HCT116 (cell line): ENCODE measurements at regions not wholly inside any gene's neighbourhood (a gene's known extent, or its start where the extent isn't known, plus 50 kb on each side); places are given as distances from the start of the nearest gene placed in this dataset.

Experiments
- ATAC-seq: fragments of 200-7000 bp; cut with Tn5 transposase; 2 replicates; pipeline ENCODE4 v1.9.1; 2020; ENCODE audit warnings: mild to moderate bottlenecking, moderate library complexity
- BruUV-seq: library from RNA; stranded (reverse); fragments of 400-500 nt; replicated peaks from 2 replicates; lab custom pipeline; 2021; lab: Mats Ljungman, UMichigan
- CTCF ChIA-PET: fragments of 300-600 bp; sonication (Branson Sonifier 250); formaldehyde crosslinking; loops from one replicate; lab custom pipeline; 2021; ENCODE audit warnings: antibody characterized with exemption; lab: Charles Lee
- POLR2A ChIA-PET: fragments of 300-600, 350-600 bp; sonication (Branson Sonifier 250); formaldehyde crosslinking; loops from one replicate; lab custom pipeline; 2021; ENCODE audit warnings: antibody characterized with exemption; lab: Charles Lee
- RAD21 ChIA-PET, 2 experiments: fragments of 300-600 bp; sonication (Branson Sonifier 250); formaldehyde crosslinking; loops; one replicate each; lab custom pipeline; 2023; ENCODE audit warnings: low total read pairs in 2 of 2; ENCODE audit not compliant: uncharacterized antibody in 2 of 2, unreplicated experiment in 2 of 2, low non-redundant PET in 1 of 2; lab: Charles Lee
- DNase-seq: peaks from one replicate; pipeline ENCODE4 v3.0.0-alpha.2; 2010; ENCODE audit warnings: low read depth, low spot score
- H2AFZ ChIP-seq: fragments of 200-600 bp; shearing (Covaris generic), sonication (generic); 2 replicates; pipeline ENCODE4 v1.6.1; 2017; ENCODE audit warnings: low read depth, mixed run types, mixed read lengths, antibody characterized with exemption, low read length; ENCODE audit not compliant: poor library complexity, severe bottlenecking
- H3K27ac ChIP-seq: 2 replicates; pipeline ENCODE4 v1.5.1; 2012; ENCODE audit warnings: low read depth, low read length
- H3K27me3 ChIP-seq: fragments of 200-600 bp; sonication (generic); 2 replicates; pipeline ENCODE4 v1.6.1; 2016; ENCODE audit warnings: mixed run types, low read length, mixed read lengths; ENCODE audit not compliant: insufficient read depth
- H3K36me3 ChIP-seq, 2 experiments: fragments of 200-500 bp in 1 of 2; fragments of 200-600 bp in 1 of 2; sonication (Bioruptor generic) in 1 of 2; sonication (generic) in 1 of 2; 2 replicates each; pipeline versions ENCODE4 v1.5.1 to v1.6.1; 2014 to 2016; ENCODE audit warnings: low read length in 2 of 2, inconsistent platforms in 1 of 2, mixed read lengths in 1 of 2, mixed run types in 1 of 2; ENCODE audit not compliant: insufficient read depth in 2 of 2, control insufficient read depth in 1 of 2
- H3K4me1 ChIP-seq, 2 experiments: fragments of 200-600 bp in 1 of 2; sonication (generic) in 1 of 2; 2 replicates each; pipeline versions ENCODE4 v1.5.1 to v1.6.1; 2012 to 2017; ENCODE audit warnings: low read length in 2 of 2, inconsistent platforms in 1 of 2, mild to moderate bottlenecking in 1 of 2, mixed read lengths in 1 of 2, mixed run types in 1 of 2, moderate library complexity in 1 of 2; ENCODE audit not compliant: insufficient read depth in 2 of 2, control insufficient read depth in 1 of 2
- H3K4me2 ChIP-seq: fragments of 200-600 bp; sonication (generic); 2 replicates; pipeline ENCODE4 v1.6.1; 2017; ENCODE audit warnings: mixed run types, low read length, mixed read lengths
- H3K4me3 ChIP-seq, 2 experiments: fragments of 200-600 bp in 1 of 2; sonication (generic) in 1 of 2; replicated peaks in 1 of 2; 2 replicates each; pipeline ENCODE4 v1.5.1; 2011 to 2016; ENCODE audit warnings: low read length in 2 of 2, control low read depth in 1 of 2, low read depth in 1 of 2, mild to moderate bottlenecking in 1 of 2, mixed read lengths in 1 of 2, mixed run types in 1 of 2
- H3K79me2 ChIP-seq: fragments of 200-600 bp; sonication (generic); 2 replicates; pipeline ENCODE4 v1.6.1; 2017; ENCODE audit warnings: mild to moderate bottlenecking, mixed run types, low read length, moderate library complexity, mixed read lengths; ENCODE audit not compliant: insufficient read depth
- H3K9ac ChIP-seq: fragments of 200-600 bp; sonication (generic); 2 replicates; pipeline ENCODE4 v1.6.1; 2016; ENCODE audit warnings: low read length, mixed read lengths
- H3K9me2 ChIP-seq: fragments of 200-600 bp; sonication (generic), shearing (Covaris generic); 2 replicates; pipeline ENCODE4 v1.6.1; 2017; ENCODE audit warnings: mixed run types, mild to moderate bottlenecking, moderate library complexity; ENCODE audit not compliant: insufficient read depth
- H3K9me3 ChIP-seq, 2 experiments: fragments of 200-500 bp in 1 of 2; fragments of 200-600 bp in 1 of 2; sonication (Bioruptor generic) in 1 of 2; sonication (generic) in 1 of 2; 2 replicates each; pipeline ENCODE4 v1.6.1; 2014 to 2017; ENCODE audit warnings: low read length in 2 of 2, mixed read lengths in 2 of 2, inconsistent platforms in 1 of 2, low read depth in 1 of 2, mild to moderate bottlenecking in 1 of 2, mixed run types in 1 of 2, moderate library complexity in 1 of 2; ENCODE audit not compliant: control insufficient read depth in 1 of 2, insufficient read depth in 1 of 2
- H4K20me1 ChIP-seq: fragments of 200-600 bp; sonication (generic), shearing (Covaris generic); 2 replicates; pipeline ENCODE4 v1.6.1; 2017; ENCODE audit warnings: mixed run types, mild to moderate bottlenecking, moderate library complexity; ENCODE audit not compliant: insufficient read depth
- ATF3 ChIP-seq: IDR thresholded peaks from 2 replicates; pipeline ENCODE4 v1.6.1; 2012
- CEBPB ChIP-seq: IDR thresholded peaks from 2 replicates; pipeline ENCODE4 v1.6.1; 2012; ENCODE audit warnings: low read depth
- CTCF ChIP-seq, 3 experiments: fragments of 200-600 bp in 1 of 3; sonication (generic) in 1 of 3; IDR thresholded peaks in 2 of 3; conservative IDR thresholded peaks in 1 of 3; 2 replicates each; pipeline ENCODE4 v1.5.1; 2012 to 2017; ENCODE audit warnings: low read depth in 2 of 3, low read length in 2 of 3, antibody characterized with exemption in 1 of 3, borderline replicate concordance in 1 of 3, control low read depth in 1 of 3, mild to moderate bottlenecking in 1 of 3, mixed read lengths in 1 of 3, mixed run types in 1 of 3, moderate library complexity in 1 of 3; ENCODE audit not compliant: insufficient read depth in 1 of 3
- ELF1 ChIP-seq: IDR thresholded peaks from 2 replicates; pipeline ENCODE4 v1.6.1; 2012; ENCODE audit warnings: low read depth, borderline replicate concordance
- EZH2phosphoT487 ChIP-seq: fragments of 200-600 bp; IDR thresholded peaks from 2 replicates; pipeline ENCODE4 v1.6.1; 2018; ENCODE audit warnings: antibody characterized with exemption, borderline replicate concordance
- FOSL1 ChIP-seq: IDR thresholded peaks from 2 replicates; pipeline ENCODE4 v1.6.1; 2012; ENCODE audit warnings: low read depth
- JUND ChIP-seq: IDR thresholded peaks from 2 replicates; pipeline ENCODE4 v1.6.1; 2012
- MAX ChIP-seq: IDR thresholded peaks from 2 replicates; pipeline ENCODE4 v1.6.1; 2012
- POLR2AphosphoS5 ChIP-seq: IDR thresholded peaks from 2 replicates; pipeline ENCODE4 v1.6.1; 2011; ENCODE audit warnings: mild to moderate bottlenecking, low read depth, low read length, moderate library complexity
- REST ChIP-seq: IDR thresholded peaks from 2 replicates; pipeline ENCODE4 v1.6.1; 2012; ENCODE audit warnings: low read depth
- SIN3A ChIP-seq: IDR thresholded peaks from 2 replicates; pipeline ENCODE4 v1.6.1; 2012; ENCODE audit warnings: low read depth
- SP1 ChIP-seq: IDR thresholded peaks from 2 replicates; pipeline ENCODE4 v1.6.1; 2012; ENCODE audit warnings: low read depth
- SRF ChIP-seq: IDR thresholded peaks from 2 replicates; pipeline ENCODE4 v1.6.1; 2012; ENCODE audit warnings: low read depth
- TCF7L2 ChIP-seq: IDR thresholded peaks from 2 replicates; pipeline ENCODE4 v1.7.0; 2011; ENCODE audit warnings: borderline replicate concordance, inconsistent platforms; ENCODE audit not compliant: insufficient read depth, insufficient read length; ENCODE audit errors: extremely low read depth
- YY1 ChIP-seq: IDR thresholded peaks from 2 replicates; pipeline ENCODE4 v1.6.1; 2011; ENCODE audit warnings: low read length, low read depth, moderate library complexity, mild to moderate bottlenecking; ENCODE audit not compliant: insufficient replicate concordance; ENCODE audit errors: extremely low read depth
- ZFX ChIP-seq: fragments of 450-650 bp; IDR thresholded peaks from 2 replicates; pipeline ENCODE4 v1.6.1; 2017
- ZNF274 ChIP-seq: fragments of 200-500 bp; sonication (Bioruptor generic); IDR thresholded peaks from 2 replicates; pipeline ENCODE4 v1.6.1; 2014; ENCODE audit warnings: mild to moderate bottlenecking, low read depth, low read length, inconsistent platforms
- intact Hi-C: fragments of 100-400 bp; cut with micrococcal nuclease; formaldehyde crosslinking; loops from 2 replicates; pipeline ENCODE4 v1.10.0; 2022

GRCh38 chr5:117475919-117476318 lies 901.3 kb upstream of the SEMA6A start:
- H3K4me1 ChIP-seq: no peaks in the 10 kb centered on the region
- ChIA-PET RAD21 (no interaction called here), POLR2A (no interaction called here), CTCF (interaction anchor here (1.8 kb wide), 1 partner anchor 21 kb away, joined by 6 read pairs; no protein-coding TSS in a partner anchor)
- no peaks in the 10 kb centered on the region for H3K27me3 ChIP-seq
- H3K79me2 ChIP-seq: no peaks in the 10 kb centered on the region
- no TSS peak for BruUV-seq
- H3K36me3 ChIP-seq: no peaks in the 10 kb centered on the region
- no peaks in the 10 kb centered on the region for H4K20me1 ChIP-seq
- TF ChIP-seq TCF7L2 (no peak), FOSL1 (no peak), SP1 (no peak), CTCF (IDR thresholded peaks at IDR 0.05 in 2 of 3, conservative IDR thresholded peaks at IDR 0.05 in 1 of 3; ENCODE audit: borderline replicate concordance in 1 of 3, insufficient read depth in 1 of 3, low read depth in 2 of 3, low read length in 2 of 3) (no peak), CEBPB (no peak), ELF1 (no peak), ATF3 (no peak), SRF (no peak), MAX (no peak), ZFX (no peak), EZH2phosphoT487 (no peak), SIN3A (no peak), YY1 (no peak), POLR2AphosphoS5 (no peak), ZNF274 (no peak), REST (no peak), JUND (no peak)
- DNase-seq: no peak
- H3K9ac ChIP-seq: no peak overlapping the region
- no peak overlapping the region for H3K4me2 ChIP-seq
- no peak overlapping the region for H3K4me3 ChIP-seq
- ATAC-seq: no peak
- H3K9me3 ChIP-seq: no peaks in the 10 kb centered on the region
- H2AFZ ChIP-seq: no peak overlapping the region
- intact Hi-C loops: no loop called here
- H3K9me2 ChIP-seq: no peaks in the 10 kb centered on the region
- no peak overlapping the region for H3K27ac ChIP-seq
